Parathyroid adenoma (tissue), 2 donors: ENCODE measurements at regions not wholly inside any gene's neighbourhood (a gene's known extent, or its start where the extent isn't known, plus 50 kb on each side); places are given as distances from the start of the nearest gene placed in this dataset.

ENCODE experiments used
- H2AFZ ChIP-seq: fragments of 300-600 bp; sonication (generic); one replicate; pipeline ENCODE4 v1.7.0; 2017; ENCODE audit warnings: antibody characterized with exemption, mild to moderate bottlenecking
- H3K27ac ChIP-seq: fragments of 300-600 bp; sonication (generic); one replicate; pipeline ENCODE4 v1.7.0; 2017
- H3K27me3 ChIP-seq: fragments of 300-600 bp; sonication (generic); one replicate; pipeline ENCODE4 v1.7.0; 2017; ENCODE audit warnings: low read length; ENCODE audit not compliant: control insufficient read depth, insufficient read depth
- H3K36me3 ChIP-seq: fragments of 300-600 bp; sonication (generic); one replicate; pipeline ENCODE4 v1.7.0; 2017; ENCODE audit warnings: low read length; ENCODE audit not compliant: control insufficient read depth, insufficient read depth
- H3K4me1 ChIP-seq: fragments of 300-600 bp; sonication (generic); one replicate; pipeline ENCODE4 v1.7.0; 2017; ENCODE audit warnings: control low read depth
- H3K4me2 ChIP-seq: fragments of 300-600 bp; sonication (generic); one replicate; pipeline ENCODE4 v1.7.0; 2017; ENCODE audit warnings: low read length
- H3K4me3 ChIP-seq: fragments of 300-600 bp; sonication (generic); one replicate; pipeline ENCODE4 v1.7.0; 2017; ENCODE audit warnings: low read depth, low read length
- H3K79me2 ChIP-seq: fragments of 300-600 bp; sonication (generic); one replicate; pipeline ENCODE4 v1.7.0; 2017; ENCODE audit warnings: control low read depth
- H3K9ac ChIP-seq: fragments of 300-600 bp; sonication (generic); one replicate; pipeline ENCODE4 v1.7.0; 2017; ENCODE audit warnings: mild to moderate bottlenecking
- H3K9me3 ChIP-seq: fragments of 300-600 bp; sonication (generic); one replicate; pipeline ENCODE4 v1.7.0; 2017; ENCODE audit warnings: low read length; ENCODE audit not compliant: control insufficient read depth
- TF ChIP-seq, protein P1 (sequence below): fragments of 300-600 bp; sonication (generic); IDR thresholded peaks from one replicate; pipeline ENCODE4 v1.7.0; 2017; ENCODE audit warnings: antibody characterized with exemption, mild to moderate bottlenecking
- donor health status: primary hyperparathyroidism.

DNA sequence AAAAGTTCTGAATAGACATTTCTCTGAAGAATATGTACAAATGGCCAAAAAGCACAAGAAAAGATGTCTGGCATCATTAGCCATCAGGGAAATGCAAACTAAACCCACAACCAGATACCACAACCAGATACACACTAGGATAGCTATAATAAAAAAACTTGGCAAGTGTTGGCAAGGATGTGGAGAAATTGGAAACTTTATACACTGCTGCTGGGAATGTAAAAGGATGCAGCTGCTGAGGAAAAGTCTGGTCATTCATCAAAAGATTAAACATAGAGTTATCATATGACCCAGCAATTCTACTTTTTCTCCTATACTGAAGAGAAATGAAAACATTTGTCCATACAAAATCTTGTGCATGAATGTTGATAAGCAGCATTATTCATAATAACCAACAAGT, 92.3 kb downstream of the UCHL1 start:
- no peak overlapping the region for H2AFZ ChIP-seq
- H3K79me2 ChIP-seq = no peaks in the 10 kb centered on the region
- no peak overlapping the region for H3K9ac ChIP-seq
- H3K27ac ChIP-seq = no peak overlapping the region
- H3K36me3 ChIP-seq = no peaks in the 10 kb centered on the region
- no peak overlapping the region for H3K4me3 ChIP-seq
- TF ChIP-seq, protein P1, sequence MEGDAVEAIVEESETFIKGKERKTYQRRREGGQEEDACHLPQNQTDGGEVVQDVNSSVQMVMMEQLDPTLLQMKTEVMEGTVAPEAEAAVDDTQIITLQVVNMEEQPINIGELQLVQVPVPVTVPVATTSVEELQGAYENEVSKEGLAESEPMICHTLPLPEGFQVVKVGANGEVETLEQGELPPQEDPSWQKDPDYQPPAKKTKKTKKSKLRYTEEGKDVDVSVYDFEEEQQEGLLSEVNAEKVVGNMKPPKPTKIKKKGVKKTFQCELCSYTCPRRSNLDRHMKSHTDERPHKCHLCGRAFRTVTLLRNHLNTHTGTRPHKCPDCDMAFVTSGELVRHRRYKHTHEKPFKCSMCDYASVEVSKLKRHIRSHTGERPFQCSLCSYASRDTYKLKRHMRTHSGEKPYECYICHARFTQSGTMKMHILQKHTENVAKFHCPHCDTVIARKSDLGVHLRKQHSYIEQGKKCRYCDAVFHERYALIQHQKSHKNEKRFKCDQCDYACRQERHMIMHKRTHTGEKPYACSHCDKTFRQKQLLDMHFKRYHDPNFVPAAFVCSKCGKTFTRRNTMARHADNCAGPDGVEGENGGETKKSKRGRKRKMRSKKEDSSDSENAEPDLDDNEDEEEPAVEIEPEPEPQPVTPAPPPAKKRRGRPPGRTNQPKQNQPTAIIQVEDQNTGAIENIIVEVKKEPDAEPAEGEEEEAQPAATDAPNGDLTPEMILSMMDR = no peak
- no peak overlapping the region for H3K4me2 ChIP-seq
- H3K9me3 ChIP-seq = no peaks in the 10 kb centered on the region
- H3K27me3 ChIP-seq = no peaks in the 10 kb centered on the region
- no peaks in the 10 kb centered on the region for H3K4me1 ChIP-seq

GRCh38 chr4:41358647-41359421, 102.1 kb downstream of the UCHL1 start:
- no peaks in the 10 kb centered on the region for H3K27me3 ChIP-seq
- no peaks in the 10 kb centered on the region for H3K9me3 ChIP-seq
- H3K79me2 ChIP-seq = no peaks in the 10 kb centered on the region
- TF ChIP-seq, protein P1 = no peak
- H3K9ac ChIP-seq = no peak overlapping the region
- H3K4me1 ChIP-seq = peaks cover 4% of the 10 kb centered on the region
- H3K27ac ChIP-seq = peak overlapping the region; percentile 15
- no peak overlapping the region for H3K4me3 ChIP-seq
- no peaks in the 10 kb centered on the region for H3K36me3 ChIP-seq
- no peak overlapping the region for H3K4me2 ChIP-seq
- peak overlapping the region; percentile 53 for H2AFZ ChIP-seq

DNA sequence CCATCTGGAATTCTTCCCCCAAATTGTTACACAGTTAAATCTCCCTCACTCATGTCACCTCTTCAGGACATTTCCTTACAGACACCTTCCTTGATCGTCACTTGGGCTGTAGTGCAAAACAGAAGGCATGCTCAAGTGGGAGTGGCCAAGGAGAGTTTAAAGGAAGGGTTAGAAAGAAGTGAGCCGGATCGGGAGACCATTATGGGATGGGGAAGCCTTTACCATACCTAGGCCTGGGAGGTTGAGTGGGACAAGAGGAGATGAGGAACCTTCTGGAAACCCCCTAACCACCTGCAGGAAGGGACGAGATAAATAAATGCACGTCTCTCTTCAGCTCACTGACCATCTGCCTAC, 102.7 kb downstream of the UCHL1 start:
- Histone ChIP-seq H3K4me3 (no peak overlapping the region), H3K79me2 (no peaks in the 10 kb centered on the region), H3K27ac (no peak overlapping the region), H3K4me1 (peaks cover 7% of the 10 kb centered on the region), H3K36me3 (no peaks in the 10 kb centered on the region), H2AFZ (no peak overlapping the region), H3K27me3 (no peaks in the 10 kb centered on the region), H3K4me2 (no peak overlapping the region), H3K9me3 (no peaks in the 10 kb centered on the region), H3K9ac (no peak overlapping the region)
- TF ChIP-seq, protein P1 = no peak

DNA sequence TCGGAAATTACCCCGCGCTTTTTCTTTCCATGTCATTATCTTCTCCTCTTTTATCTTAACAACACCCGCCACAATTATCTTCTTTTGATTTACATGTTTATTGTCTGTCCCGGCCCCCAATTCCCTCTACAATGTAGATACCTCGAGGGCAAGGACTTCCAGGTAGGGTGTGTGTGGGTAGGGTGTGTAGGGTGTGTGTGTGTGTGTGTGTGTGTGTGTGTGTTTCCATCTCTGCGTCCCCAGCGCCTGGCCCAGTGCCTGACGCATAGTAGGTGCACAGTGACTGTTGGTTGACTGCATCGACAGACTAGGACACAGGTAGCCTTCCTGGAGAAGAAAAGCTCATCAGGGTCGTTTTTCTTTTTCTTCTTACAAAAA, 103.1 kb downstream of the UCHL1 start:
- H3K4me2 ChIP-seq = peak overlapping the region; percentile 82
- H3K9ac ChIP-seq = no peak overlapping the region
- peak overlapping the region; percentile 70 for H3K27ac ChIP-seq
- H2AFZ ChIP-seq = peak overlapping the region; percentile 90
- H3K36me3 ChIP-seq = no peaks in the 10 kb centered on the region
- no peaks in the 10 kb centered on the region for H3K9me3 ChIP-seq
- no peaks in the 10 kb centered on the region for H3K79me2 ChIP-seq
- TF ChIP-seq, protein P1 = no peak
- H3K4me1 ChIP-seq = peaks cover 7% of the 10 kb centered on the region
- peak overlapping the region; percentile 84 for H3K4me3 ChIP-seq
- H3K27me3 ChIP-seq = no peaks in the 10 kb centered on the region
